OCI-LY1 (cell line): ENCODE measurements at regions not wholly inside any gene's neighbourhood (a gene's known extent, or its start where the extent isn't known, plus 50 kb on each side); places are given as distances from the start of the nearest gene placed in this dataset.

Experiments used
- CTCF ChIP-seq: fragments of 200-600 bp; sonication (generic), shearing (Covaris generic); IDR thresholded peaks from 2 replicates; pipeline ENCODE4 v1.5.1; 2017; ENCODE audit warnings: mild to moderate bottlenecking, antibody characterized with exemption, low read length, moderate library complexity, mixed read lengths
- EZH2 ChIP-seq: fragments of 200-600 bp; sonication (generic), shearing (Covaris generic); IDR thresholded peaks from 2 replicates; pipeline ENCODE4 v1.8.0; 2017; ENCODE audit warnings: borderline replicate concordance, mixed run types, mild to moderate bottlenecking, antibody characterized with exemption, low read length, moderate library complexity, mixed read lengths

- TF ChIP-seq CTCF = no peak
- TF ChIP-seq EZH2 = no peak
These were observed 94.8 kb upstream of the ADRA1B start for GRCh38 chr5:159821461-159821940.
